ENCODE measurements at regions not wholly inside any gene's neighbourhood (a gene's known extent, or its start where the extent isn't known, plus 50 kb on each side); places are given as distances from the start of the nearest gene placed in this dataset.

GRCh38 chr1:217184854-217185253, 446.0 kb downstream of the GPATCH2 start:
- Mint-ChIP-seq H3K4me1 (ENCODE audit: unreplicated experiment) (no peaks in the 10 kb centered on the region), H3K27me3 (ENCODE audit: unreplicated experiment) (peaks cover 1% of the 10 kb centered on the region)

DNA sequence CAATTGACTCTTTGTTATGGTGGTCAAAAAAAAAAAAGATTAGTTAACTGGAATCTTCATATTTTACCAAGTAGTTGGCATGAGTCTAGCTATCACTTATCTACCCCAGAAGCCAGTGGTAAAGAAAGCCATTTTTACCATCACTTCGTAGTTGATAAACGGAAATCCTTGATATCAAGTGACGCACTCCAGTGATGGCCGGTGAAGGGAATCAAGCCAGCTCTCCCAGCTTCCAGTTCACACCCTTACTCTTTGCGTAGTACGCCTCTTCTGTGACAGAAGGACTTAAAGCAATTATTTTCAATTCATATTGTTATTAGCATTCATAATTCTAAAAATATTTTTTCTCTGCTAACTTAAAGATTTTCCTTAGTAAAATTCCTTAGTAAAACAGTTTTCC, 447.9 kb downstream of the GPATCH2 start:
- no peak for DNase-seq (ENCODE audit: low spot score)
- peaks cover 1% of the 10 kb centered on the region for H3K27me3 Mint-ChIP-seq (ENCODE audit: unreplicated experiment)

More at GRCh38 chr1:217184854-217185253, 446.0 kb downstream of the GPATCH2 start:
- H3K4me3 Mint-ChIP-seq (ENCODE audit: unreplicated experiment): no peak overlapping the region
- no peak for DNase-seq (ENCODE audit: low spot score)
- no peaks in the 10 kb centered on the region for H3K36me3 Mint-ChIP-seq (ENCODE audit: low read depth, unreplicated experiment)
- no peaks in the 10 kb centered on the region for H3K9me3 Mint-ChIP-seq (ENCODE audit: unreplicated experiment)
- no peak for TF ChIP-seq CTCF (IDR thresholded peaks at IDR 0.05; ENCODE audit: unreplicated experiment)
- H3K27ac Mint-ChIP-seq (ENCODE audit: unreplicated experiment): no peak overlapping the region

DNA sequence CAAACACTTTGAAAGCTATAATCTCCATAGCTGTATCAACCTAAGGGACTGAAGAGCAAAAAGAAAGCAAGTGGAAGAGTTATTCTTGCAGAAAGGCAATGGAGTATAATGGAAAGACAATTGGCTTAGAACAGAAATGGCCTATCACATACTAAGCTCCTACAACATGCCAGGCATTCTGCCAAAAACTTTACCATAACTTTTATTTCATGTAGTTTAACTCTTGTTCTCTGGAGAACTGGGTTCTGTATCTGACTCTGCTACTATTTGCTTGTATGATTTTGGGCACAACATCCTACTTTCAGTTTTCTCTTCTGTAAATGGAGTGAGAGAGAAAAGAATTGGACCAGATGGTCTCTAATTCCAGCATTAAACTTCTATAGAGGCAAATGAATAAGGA, 449.1 kb downstream of the GPATCH2 start:
- H3K9me3 Mint-ChIP-seq (ENCODE audit: unreplicated experiment): no peaks in the 10 kb centered on the region
- peaks cover 1% of the 10 kb centered on the region for H3K27me3 Mint-ChIP-seq (ENCODE audit: unreplicated experiment)
- DNase-seq (ENCODE audit: low spot score): no peak
- H3K4me3 Mint-ChIP-seq (ENCODE audit: unreplicated experiment): no peak overlapping the region
- H3K27ac Mint-ChIP-seq (ENCODE audit: unreplicated experiment): no peak overlapping the region
- no peaks in the 10 kb centered on the region for H3K4me1 Mint-ChIP-seq (ENCODE audit: unreplicated experiment)
- H3K36me3 Mint-ChIP-seq (ENCODE audit: low read depth, unreplicated experiment): no peaks in the 10 kb centered on the region
- TF ChIP-seq CTCF (IDR thresholded peaks at IDR 0.05; ENCODE audit: unreplicated experiment): no peak

More for the DNA sequence above, 447.9 kb downstream of the GPATCH2 start:
- no peak overlapping the region for H3K4me3 Mint-ChIP-seq (ENCODE audit: unreplicated experiment)
- H3K4me1 Mint-ChIP-seq (ENCODE audit: unreplicated experiment): no peaks in the 10 kb centered on the region
- H3K9me3 Mint-ChIP-seq (ENCODE audit: unreplicated experiment): no peaks in the 10 kb centered on the region
- no peaks in the 10 kb centered on the region for H3K36me3 Mint-ChIP-seq (ENCODE audit: low read depth, unreplicated experiment)
- H3K27ac Mint-ChIP-seq (ENCODE audit: unreplicated experiment): no peak overlapping the region
- no peak for TF ChIP-seq CTCF (IDR thresholded peaks at IDR 0.05; ENCODE audit: unreplicated experiment)

- peaks cover 1% of the 10 kb centered on the region for H3K27me3 Mint-ChIP-seq (ENCODE audit: unreplicated experiment)
- H3K9me3 Mint-ChIP-seq (ENCODE audit: unreplicated experiment): no peaks in the 10 kb centered on the region
- H3K4me1 Mint-ChIP-seq (ENCODE audit: unreplicated experiment): no peaks in the 10 kb centered on the region
- no peaks in the 10 kb centered on the region for H3K36me3 Mint-ChIP-seq (ENCODE audit: low read depth, unreplicated experiment)
- no peak overlapping the region for H3K27ac Mint-ChIP-seq (ENCODE audit: unreplicated experiment)
- TF ChIP-seq CTCF (IDR thresholded peaks at IDR 0.05; ENCODE audit: unreplicated experiment): no peak
- no peak for DNase-seq (ENCODE audit: low spot score)
- no peak overlapping the region for H3K4me3 Mint-ChIP-seq (ENCODE audit: unreplicated experiment)
These were observed 449.6 kb downstream of the GPATCH2 start for GRCh38 chr1:217181176-217181746.

DNA sequence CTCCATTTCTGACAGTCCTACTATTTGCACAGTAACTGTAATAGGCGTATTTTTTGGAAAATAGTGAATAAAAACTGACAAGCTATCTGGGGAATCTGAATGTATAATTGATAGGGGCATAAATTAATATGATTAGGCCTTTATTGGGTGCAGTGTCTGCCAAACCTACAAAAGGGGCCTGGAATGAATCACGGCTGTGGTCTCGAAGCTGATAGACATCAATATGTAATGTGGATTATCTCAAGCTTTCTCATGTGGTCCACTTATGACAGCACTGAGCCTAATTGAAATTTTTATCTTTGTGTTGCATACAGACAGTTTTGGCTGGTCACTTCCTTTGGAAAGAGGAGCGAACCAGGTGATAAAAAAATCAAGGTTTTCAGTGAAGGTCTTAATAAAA, 450.4 kb downstream of the GPATCH2 start:
- H3K27me3 Mint-ChIP-seq (ENCODE audit: unreplicated experiment): peaks cover 1% of the 10 kb centered on the region
- no peak overlapping the region for H3K4me3 Mint-ChIP-seq (ENCODE audit: unreplicated experiment)
- H3K9me3 Mint-ChIP-seq (ENCODE audit: unreplicated experiment): no peaks in the 10 kb centered on the region
- H3K27ac Mint-ChIP-seq (ENCODE audit: unreplicated experiment): no peak overlapping the region
- no peaks in the 10 kb centered on the region for H3K4me1 Mint-ChIP-seq (ENCODE audit: unreplicated experiment)
- H3K36me3 Mint-ChIP-seq (ENCODE audit: low read depth, unreplicated experiment): no peaks in the 10 kb centered on the region
- no peak for DNase-seq (ENCODE audit: low spot score)
- no peak for TF ChIP-seq CTCF (IDR thresholded peaks at IDR 0.05; ENCODE audit: unreplicated experiment)
